NB4 (cell line): ENCODE measurements at regions not wholly inside any gene's neighbourhood (a gene's known extent, or its start where the extent isn't known, plus 50 kb on each side); places are given as distances from the start of the nearest gene placed in this dataset.

Source experiments
- DNase-seq: peaks from one replicate; pipeline ENCODE4 v3.0.0; 2010; ENCODE audit warnings: low read depth
- H3K4me3 ChIP-seq: one replicate; pipeline ENCODE4 v1.5.1; 2011; ENCODE audit warnings: mild to moderate bottlenecking, low read depth, low read length, moderate library complexity
- MYC ChIP-seq: IDR thresholded peaks from 2 replicates; pipeline ENCODE4 v1.6.1; 2011; ENCODE audit warnings: low read depth, low read length
- POLR2A ChIP-seq: IDR thresholded peaks from 2 replicates; pipeline ENCODE4 v1.6.1; 2011; ENCODE audit warnings: mild to moderate bottlenecking; ENCODE audit not compliant: insufficient read length; ENCODE audit errors: extremely low read depth
- TF ChIP-seq, protein P1 (sequence below): IDR thresholded peaks from one replicate; pipeline ENCODE4 v1.5.1; 2012; ENCODE audit warnings: low read depth, low read length
- TF ChIP-seq, protein P2 (sequence below): IDR thresholded peaks from 2 replicates; pipeline ENCODE4 v1.6.1; 2011; ENCODE audit warnings: low read depth, low read length

DNA sequence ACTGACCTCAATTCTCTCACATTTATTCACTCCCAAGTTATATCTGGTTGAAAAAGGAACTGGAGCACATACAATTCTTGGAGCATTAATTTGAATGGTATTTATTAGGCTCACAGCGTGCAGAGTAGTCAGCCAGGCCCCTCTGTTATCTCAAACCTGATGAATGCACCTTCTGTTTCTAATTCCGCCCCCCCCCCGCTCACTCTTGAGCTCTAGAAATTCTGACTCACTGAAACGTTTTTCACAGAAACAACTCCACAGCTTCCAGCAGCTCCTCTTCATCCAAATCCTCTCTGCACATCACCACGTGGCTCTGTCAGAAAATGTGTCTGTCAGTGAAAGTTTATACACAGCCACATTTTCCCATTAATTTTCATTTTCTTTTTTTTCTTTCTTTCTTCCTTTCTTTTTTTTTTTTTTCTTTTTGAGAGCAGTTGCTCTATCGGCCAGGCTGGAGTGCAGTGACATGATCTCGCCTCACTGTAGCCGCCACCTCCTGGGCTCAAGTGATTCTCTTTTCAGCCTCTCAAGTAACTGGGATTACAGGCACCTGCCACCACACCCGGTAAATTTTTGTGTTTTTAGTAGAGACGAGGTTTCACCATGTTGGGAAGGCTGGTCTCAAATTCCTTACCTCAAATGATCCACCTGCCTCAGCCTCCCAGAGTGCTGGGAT lies 109.4 kb downstream of the TBXT start:
- no peak for TF ChIP-seq POLR2A
- DNase-seq: no peak
- H3K4me3 ChIP-seq: no peak overlapping the region

DNA sequence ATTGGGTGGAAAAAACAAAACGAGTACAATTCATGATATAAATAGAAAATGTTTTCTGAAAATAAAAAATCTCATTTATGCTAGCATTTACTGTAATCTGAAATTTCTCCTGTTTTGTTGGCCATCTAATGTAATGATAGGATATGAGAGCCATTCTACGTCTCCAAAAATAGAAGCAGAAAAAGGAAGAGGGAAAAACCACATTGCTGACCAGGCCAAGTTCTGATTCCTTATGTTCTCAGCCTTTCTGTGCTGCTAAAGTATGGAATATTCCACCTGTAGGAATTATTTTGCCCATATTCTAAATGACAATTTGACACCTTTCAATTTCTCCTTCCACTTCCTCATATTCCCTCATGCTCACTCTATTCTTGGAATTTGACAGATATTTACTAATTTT lies 110.2 kb downstream of the TBXT start:
- TF ChIP-seq, protein P1, sequence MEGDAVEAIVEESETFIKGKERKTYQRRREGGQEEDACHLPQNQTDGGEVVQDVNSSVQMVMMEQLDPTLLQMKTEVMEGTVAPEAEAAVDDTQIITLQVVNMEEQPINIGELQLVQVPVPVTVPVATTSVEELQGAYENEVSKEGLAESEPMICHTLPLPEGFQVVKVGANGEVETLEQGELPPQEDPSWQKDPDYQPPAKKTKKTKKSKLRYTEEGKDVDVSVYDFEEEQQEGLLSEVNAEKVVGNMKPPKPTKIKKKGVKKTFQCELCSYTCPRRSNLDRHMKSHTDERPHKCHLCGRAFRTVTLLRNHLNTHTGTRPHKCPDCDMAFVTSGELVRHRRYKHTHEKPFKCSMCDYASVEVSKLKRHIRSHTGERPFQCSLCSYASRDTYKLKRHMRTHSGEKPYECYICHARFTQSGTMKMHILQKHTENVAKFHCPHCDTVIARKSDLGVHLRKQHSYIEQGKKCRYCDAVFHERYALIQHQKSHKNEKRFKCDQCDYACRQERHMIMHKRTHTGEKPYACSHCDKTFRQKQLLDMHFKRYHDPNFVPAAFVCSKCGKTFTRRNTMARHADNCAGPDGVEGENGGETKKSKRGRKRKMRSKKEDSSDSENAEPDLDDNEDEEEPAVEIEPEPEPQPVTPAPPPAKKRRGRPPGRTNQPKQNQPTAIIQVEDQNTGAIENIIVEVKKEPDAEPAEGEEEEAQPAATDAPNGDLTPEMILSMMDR: no peak
- TF ChIP-seq POLR2A (no peak), MYC (no peak)
- TF ChIP-seq, protein P2, sequence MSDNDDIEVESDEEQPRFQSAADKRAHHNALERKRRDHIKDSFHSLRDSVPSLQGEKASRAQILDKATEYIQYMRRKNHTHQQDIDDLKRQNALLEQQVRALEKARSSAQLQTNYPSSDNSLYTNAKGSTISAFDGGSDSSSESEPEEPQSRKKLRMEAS: no peak
- no peak overlapping the region for H3K4me3 ChIP-seq
- DNase-seq: no peak

DNA sequence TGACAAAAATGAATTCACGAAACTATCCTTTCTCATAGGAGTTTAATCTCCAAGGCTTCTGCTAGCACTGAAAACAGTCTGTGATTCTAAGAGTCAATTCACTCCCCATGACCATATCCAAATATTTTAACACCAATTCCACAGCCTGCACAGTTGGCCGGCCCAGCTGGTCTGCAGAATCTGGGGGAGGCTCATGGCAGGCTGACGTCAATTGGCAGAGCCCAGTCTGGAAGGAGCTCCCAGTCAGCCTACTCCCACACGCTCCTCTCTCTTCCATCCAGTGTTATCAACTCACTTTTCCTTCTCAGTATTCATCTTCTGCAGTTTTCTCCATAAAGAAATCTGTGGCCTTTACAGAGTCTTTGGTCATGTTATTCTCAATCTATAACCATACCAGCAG lies 111.0 kb downstream of the TBXT start:
- no peak for TF ChIP-seq MYC
- TF ChIP-seq, protein P2: no peak
- TF ChIP-seq POLR2A: no peak
- TF ChIP-seq, protein P1: no peak
- H3K4me3 ChIP-seq: no peak overlapping the region
- no peak for DNase-seq

DNA sequence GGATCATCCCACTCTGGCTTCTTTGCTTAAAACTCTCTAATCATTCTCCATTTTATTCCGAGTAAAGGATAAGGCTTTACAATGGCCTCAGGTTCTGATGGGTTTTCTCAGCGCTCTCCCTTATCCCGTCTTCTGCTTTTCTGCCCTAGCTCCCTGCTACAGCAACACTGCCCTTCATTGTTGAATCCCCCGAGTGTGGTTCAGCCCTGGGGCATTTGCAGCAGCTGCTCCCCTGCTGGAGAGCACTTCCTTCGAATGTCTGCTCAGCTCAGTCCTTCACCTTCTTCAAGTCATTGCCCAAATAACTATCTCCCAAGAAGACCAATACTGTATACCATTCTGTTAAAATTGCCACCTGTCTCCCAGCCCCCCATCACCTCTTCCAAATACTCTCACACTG lies 111.8 kb downstream of the TBXT start:
- TF ChIP-seq POLR2A (no peak), MYC (no peak)
- TF ChIP-seq, protein P2: no peak
- TF ChIP-seq, protein P1: no peak
- H3K4me3 ChIP-seq: no peak overlapping the region

DNA sequence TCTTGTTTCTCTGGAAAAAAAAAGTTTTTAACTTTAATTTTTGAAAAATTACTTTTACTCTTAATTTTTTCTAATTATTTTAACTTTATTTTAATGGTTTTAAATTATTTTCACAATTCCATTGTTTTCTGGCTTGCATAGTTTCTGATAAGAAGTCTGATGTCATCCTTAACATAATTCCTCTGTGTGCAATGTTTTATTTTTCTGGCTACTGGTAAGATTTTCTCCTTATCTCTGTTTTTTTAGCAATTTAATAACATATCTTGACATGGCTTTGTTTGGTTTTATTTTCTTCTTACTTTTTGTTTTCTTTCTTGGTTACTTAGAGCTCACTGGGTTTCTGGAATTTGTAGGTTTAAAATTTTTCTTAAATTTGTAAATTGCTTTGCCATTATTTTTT lies 114.8 kb downstream of the TBXT start:
- no peak overlapping the region for H3K4me3 ChIP-seq
- TF ChIP-seq, protein P2: no peak
- no peak for DNase-seq

More for the DNA sequence above, 111.8 kb downstream of the TBXT start:
- no peak for DNase-seq

DNA sequence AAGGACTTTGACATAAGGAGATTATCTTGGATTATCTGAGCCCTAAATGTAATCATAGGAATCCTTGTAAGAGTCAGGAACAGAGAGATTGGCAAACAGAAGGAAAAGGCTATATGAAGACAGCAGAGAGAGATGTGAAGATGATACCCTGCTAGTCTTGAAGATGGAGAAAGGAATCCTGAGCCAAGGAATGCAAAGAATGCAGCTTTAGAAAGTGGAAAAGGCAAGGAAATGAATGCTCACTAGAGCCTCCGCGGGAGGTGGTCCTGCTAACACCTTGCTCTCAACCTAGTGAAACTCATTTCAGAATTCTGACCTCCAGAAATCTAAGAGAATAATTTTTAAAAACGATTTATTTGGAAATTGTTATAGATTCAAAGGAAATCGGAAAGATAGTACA lies 117.1 kb downstream of the TBXT start:
- TF ChIP-seq, protein P1: no peak
- TF ChIP-seq POLR2A (no peak), MYC (no peak)
- TF ChIP-seq, protein P2: no peak
- no peak for DNase-seq
- H3K4me3 ChIP-seq: no peak overlapping the region

DNA sequence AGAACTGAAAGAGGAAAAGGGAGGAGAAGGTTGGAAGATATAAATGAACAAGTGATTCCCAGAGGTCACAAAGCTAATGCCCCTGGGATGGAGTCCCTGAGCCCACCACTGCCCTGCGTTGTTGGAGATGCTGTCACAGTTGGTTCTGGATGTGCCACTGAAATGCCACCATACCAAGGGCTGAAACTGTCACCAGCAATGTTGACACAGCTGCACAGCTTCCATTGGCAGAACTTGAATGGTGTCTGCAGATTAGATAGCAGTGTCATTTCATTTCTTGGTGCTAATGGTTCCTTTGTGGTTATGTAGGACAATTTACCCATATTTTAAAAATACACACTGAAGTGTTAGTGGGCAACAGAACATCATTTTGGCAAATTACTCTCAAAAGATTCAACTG lies 120.7 kb downstream of the TBXT start:
- TF ChIP-seq POLR2A: no peak
- TF ChIP-seq MYC: no peak
- TF ChIP-seq, protein P1: no peak
- TF ChIP-seq, protein P2: no peak
- no peak for DNase-seq
- no peak overlapping the region for H3K4me3 ChIP-seq
